Esophagus (tissue), 2 donors: ENCODE measurements at regions not wholly inside any gene's neighbourhood (a gene's known extent, or its start where the extent isn't known, plus 50 kb on each side); places are given as distances from the start of the nearest gene placed in this dataset.

ENCODE experiments used
- H3K27ac ChIP-seq, 2 donors: one replicate each; pipeline ENCODE4 v1.5.1; 2013; ENCODE audit warnings: low read depth in 2 of 2, mild to moderate bottlenecking in 2 of 2, inconsistent platforms in 1 of 2, low read length in 1 of 2, moderate library complexity in 1 of 2
- H3K27me3 ChIP-seq, 2 donors: one replicate each; pipeline ENCODE4 v1.6.1; 2013; ENCODE audit warnings: low read length in 2 of 2, control low read depth in 1 of 2, mild to moderate bottlenecking in 1 of 2; ENCODE audit not compliant: insufficient read depth in 2 of 2, control insufficient read depth in 1 of 2
- H3K36me3 ChIP-seq, 2 donors: one replicate each; pipeline ENCODE4 v1.6.1; 2013; ENCODE audit warnings: low read length in 1 of 2; ENCODE audit not compliant: control insufficient read depth in 2 of 2, insufficient read depth in 2 of 2
- H3K4me1 ChIP-seq, 2 donors: one replicate each; pipeline ENCODE4 v1.6.1; 2013; ENCODE audit warnings: low read length in 1 of 2; ENCODE audit not compliant: control insufficient read depth in 2 of 2, insufficient read depth in 2 of 2
- H3K4me3 ChIP-seq, 2 donors: one replicate each; pipeline ENCODE4 v1.5.1; 2013; ENCODE audit warnings: low read length in 2 of 2, mild to moderate bottlenecking in 2 of 2, low read depth in 1 of 2, moderate library complexity in 1 of 2
- H3K9me3 ChIP-seq, 2 donors: one replicate each; pipeline ENCODE4 v1.6.1; 2013; ENCODE audit warnings: mild to moderate bottlenecking in 2 of 2, low read depth in 1 of 2, low read length in 1 of 2, moderate library complexity in 1 of 2; ENCODE audit not compliant: control insufficient read depth in 2 of 2, insufficient read depth in 1 of 2
- WGBS, 2 donors: extraction: QIAGEN DNeasy Blood & Tissue Kit; methylation state at CpG; one replicate each; pipeline ENCODE4 v1.1.7; 2013; 5-methylcytosine and 5-hydroxymethylcytosine counted together
- donor health status: healthy with polysubstance abuse.
- donor health status: Bipolar disorder and iron deficiency.

DNA sequence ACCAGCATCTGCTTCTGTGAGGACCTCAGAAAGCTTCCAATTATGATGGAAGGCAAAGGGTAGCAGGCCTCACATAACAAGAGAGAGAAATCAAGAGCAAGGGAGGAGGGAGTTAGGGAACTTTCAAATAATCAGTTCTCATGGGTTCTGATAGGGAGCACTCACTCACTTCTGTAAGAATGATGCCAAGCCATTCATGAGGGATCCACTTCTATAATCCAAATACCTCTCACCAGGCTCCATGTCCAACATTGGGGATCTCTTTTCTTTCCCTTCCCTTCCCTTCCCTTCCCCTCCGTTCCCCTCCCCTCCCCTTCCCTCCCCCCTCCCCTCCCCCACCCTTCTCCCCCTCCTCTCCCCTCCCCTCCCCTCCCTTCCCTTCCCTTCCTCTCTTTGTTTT lies 884.6 kb upstream of the GHITM start:
- H3K36me3 ChIP-seq, result no peaks in the 10 kb centered on the region
- H3K27ac ChIP-seq, result no peak overlapping the region
- H3K4me1 ChIP-seq, result no peaks in the 10 kb centered on the region
- H3K4me3 ChIP-seq, result no peak overlapping the region
- no peaks in the 10 kb centered on the region for H3K9me3 ChIP-seq
- H3K27me3 ChIP-seq, result no peaks in the 10 kb centered on the region
- 60 to 83% methylated on average over 1 of the region's 1 CpG for WGBS, 2 donors

- H3K27me3 ChIP-seq, result no peaks in the 10 kb centered on the region
- no peaks in the 10 kb centered on the region for H3K36me3 ChIP-seq
- H3K4me3 ChIP-seq, result no peak overlapping the region
- 80 to 82% methylated on average over 1 of the region's 1 CpG for WGBS, 2 donors
- peaks cover 0 to 2% of the 10 kb centered on the region in 2 donors for H3K9me3 ChIP-seq
- H3K27ac ChIP-seq, result no peak overlapping the region
- H3K4me1 ChIP-seq, result no peaks in the 10 kb centered on the region
Measured at GRCh38 chr10:83262434-83262833, 876.9 kb upstream of the GHITM start.

DNA sequence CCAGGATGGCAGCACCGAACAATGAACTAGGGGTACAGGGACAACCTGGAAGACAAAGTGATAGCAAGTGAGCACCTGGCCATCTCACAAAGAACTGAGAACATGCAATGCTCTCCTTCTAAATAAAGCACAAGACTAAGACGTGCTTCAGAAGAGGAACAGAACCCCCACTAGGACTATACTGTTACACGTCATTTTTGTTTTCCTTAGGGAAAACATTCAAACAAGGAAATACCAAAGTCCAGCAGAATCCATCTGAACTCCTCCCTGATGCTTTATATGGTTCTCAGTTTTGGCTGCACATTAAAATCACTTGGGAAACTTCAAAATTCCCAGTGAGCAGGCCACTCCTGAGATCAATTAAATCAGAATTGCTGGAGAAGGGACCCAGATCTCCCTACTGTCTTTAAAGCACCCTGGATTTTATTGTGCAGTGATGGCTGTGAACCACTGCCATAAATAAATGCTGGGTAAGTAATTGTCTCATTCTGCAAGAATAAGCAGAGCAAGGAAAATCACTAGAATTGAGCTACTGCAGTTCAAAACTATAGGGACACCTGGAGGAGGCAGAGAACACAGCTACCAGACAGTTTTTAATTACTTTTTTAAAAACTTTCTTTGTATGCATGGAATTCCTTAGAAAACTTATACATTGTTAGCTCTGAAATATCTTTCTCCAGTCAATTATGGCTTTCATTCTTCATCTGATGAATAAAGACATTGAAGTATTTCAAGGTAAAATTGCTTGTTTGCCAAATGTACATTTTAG lies 866.5 kb upstream of the GHITM start:
- no peak overlapping the region for H3K27ac ChIP-seq
- 67 to 77% methylated on average over 3 of the region's 3 CpGs for WGBS, 2 donors
- H3K27me3 ChIP-seq, result no peaks in the 10 kb centered on the region
- no peaks in the 10 kb centered on the region for H3K9me3 ChIP-seq
- no peak overlapping the region for H3K4me3 ChIP-seq
- no peaks in the 10 kb centered on the region for H3K36me3 ChIP-seq
- no peaks in the 10 kb centered on the region for H3K4me1 ChIP-seq

DNA sequence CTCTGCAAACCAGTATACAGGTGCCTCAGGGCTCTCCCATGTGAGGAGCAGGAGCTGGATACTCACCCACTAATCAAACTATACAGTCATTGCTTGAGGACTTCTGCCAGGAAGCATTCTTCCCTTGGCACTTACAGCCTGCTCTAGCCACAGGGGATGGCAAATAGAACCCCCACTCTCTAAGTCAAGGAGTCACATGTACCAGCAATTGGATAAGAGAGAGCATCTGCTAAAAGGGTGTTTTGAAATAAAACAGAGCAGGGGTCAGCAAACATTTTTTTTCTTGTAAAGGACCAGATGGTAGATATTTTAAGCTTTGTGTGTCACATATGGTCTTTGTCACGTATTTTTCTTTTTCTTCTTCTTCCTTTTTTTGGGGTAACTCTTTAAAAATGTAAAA lies 865.2 kb upstream of the GHITM start:
- no peaks in the 10 kb centered on the region for H3K27me3 ChIP-seq
- no peak overlapping the region for H3K4me3 ChIP-seq
- 53 to 56% methylated on average over 1 of the region's 1 CpG for WGBS, 2 donors
- H3K4me1 ChIP-seq, result no peaks in the 10 kb centered on the region
- no peak overlapping the region for H3K27ac ChIP-seq
- no peaks in the 10 kb centered on the region for H3K9me3 ChIP-seq
- no peaks in the 10 kb centered on the region for H3K36me3 ChIP-seq

DNA sequence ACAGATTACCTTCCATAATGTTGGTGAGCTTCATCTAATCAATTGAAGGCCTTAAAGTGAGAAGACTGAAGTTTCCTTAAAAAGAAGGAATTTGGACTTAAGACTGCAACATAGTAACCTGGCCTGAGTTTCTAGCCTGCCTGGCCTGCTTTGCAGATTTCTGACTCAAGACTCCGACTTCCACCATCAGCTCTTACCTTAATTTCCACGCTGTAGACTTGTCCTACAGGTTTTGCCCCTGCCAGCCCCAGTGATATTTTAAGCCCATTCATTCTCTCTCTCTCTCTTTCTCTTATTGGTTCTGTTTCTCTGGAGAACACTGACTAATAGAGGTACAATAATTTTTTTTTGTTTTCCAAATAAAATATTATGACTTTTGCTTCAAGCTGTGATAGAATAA lies 862.3 kb upstream of the GHITM start:
- Histone ChIP-seq H3K27ac (no peak overlapping the region), H3K36me3 (no peaks in the 10 kb centered on the region), H3K9me3 (no peaks in the 10 kb centered on the region), H3K4me1 (no peaks in the 10 kb centered on the region), H3K4me3 (no peak overlapping the region), H3K27me3 (no peaks in the 10 kb centered on the region)
- WGBS, 2 donors, result 48 to 60% methylated on average over 2 of the region's 2 CpGs

DNA sequence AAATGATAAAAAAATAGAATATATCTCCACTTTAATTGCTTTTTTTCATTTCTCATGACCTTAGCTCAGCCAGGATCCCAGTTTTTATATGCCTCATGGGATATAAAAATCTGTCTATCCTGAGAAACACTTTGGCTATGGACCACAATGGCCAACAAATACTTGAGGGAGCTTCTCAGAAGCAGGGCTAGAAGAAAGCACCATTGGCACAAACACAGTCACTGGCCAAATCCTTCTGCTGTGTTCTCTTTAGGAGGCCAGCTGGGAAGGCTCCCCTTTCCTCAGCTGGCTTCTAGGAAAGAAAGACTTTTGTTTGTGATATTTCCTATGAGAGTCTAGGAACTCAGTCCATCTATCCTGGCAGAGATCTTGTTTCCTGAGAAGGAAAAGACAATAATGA lies 856.2 kb upstream of the GHITM start:
- Histone ChIP-seq H3K4me3 (no peak overlapping the region), H3K9me3 (no peaks in the 10 kb centered on the region), H3K27me3 (no peaks in the 10 kb centered on the region), H3K4me1 (no peaks in the 10 kb centered on the region), H3K27ac (no peak overlapping the region), H3K36me3 (no peaks in the 10 kb centered on the region)

DNA sequence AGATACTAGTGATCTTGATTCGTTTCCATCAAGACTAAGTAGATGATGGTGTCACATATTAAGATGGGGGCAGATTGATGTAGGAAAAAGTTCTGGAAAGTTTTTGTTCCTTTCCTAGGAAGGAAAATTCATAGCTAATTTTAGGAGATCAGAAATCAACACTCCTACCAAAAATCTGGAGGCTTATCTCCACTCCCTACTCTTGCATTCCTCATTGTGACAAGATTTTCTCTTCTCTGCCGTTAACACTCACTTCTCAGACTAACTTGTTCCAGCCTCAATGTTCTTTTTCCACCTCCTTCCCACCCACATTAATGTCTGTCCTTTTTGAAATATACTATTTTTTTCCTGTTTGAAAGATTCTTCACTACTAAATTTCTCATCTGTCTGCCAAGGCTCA lies 851.9 kb upstream of the GHITM start:
- H3K36me3 ChIP-seq, result no peaks in the 10 kb centered on the region
- H3K27ac ChIP-seq, result no peak overlapping the region
- H3K4me3 ChIP-seq, result no peak overlapping the region
- no peaks in the 10 kb centered on the region for H3K4me1 ChIP-seq
- no peaks in the 10 kb centered on the region for H3K9me3 ChIP-seq
- WGBS, 2 donors, result 75 to 82% methylated on average over 2 of the region's 2 CpGs
- H3K27me3 ChIP-seq, result no peaks in the 10 kb centered on the region

DNA sequence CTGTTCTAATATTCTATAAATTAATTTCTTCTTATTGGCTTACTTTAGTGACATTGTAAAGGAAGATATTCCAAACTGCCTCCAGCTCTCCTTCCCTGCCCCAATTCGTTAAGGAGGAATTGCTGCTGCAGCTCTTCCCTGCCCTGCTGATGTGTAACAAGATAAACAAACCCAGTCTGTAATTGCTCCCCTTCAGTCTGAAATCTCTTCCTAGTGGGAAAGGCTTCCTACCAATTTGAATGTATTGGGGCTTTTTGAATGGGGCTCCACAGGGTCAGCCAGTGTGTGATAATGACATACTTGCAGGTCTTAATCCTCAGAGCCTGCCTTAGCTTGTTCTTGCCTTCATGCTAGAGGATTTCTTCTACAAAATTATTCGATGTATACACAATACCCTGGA lies 849.9 kb upstream of the GHITM start:
- WGBS, 2 donors, result 20 to 23% methylated on average over 2 of the region's 2 CpGs
- H3K36me3 ChIP-seq, result no peaks in the 10 kb centered on the region

DNA sequence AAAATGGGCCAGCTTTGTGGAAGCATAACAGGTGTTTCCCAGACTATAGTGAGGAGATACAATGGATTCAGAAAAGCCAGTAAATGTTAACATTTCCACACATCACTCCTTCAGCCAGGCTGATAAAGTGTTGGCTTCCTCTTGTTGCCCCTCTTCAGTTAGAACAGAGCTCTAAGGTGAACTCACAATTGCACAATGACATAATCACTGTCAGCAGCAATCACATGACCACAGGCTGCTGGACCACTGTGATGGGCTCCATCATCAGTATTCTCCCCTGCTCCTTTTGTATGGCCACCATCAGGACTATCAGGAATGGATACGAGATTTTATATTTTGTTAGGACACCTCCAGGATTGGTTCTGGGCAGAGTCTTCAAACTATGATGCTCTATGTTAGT lies 849.4 kb upstream of the GHITM start:
- Histone ChIP-seq H3K27ac (no peak overlapping the region), H3K36me3 (no peaks in the 10 kb centered on the region), H3K4me3 (no peak overlapping the region), H3K4me1 (no peaks in the 10 kb centered on the region), H3K9me3 (no peaks in the 10 kb centered on the region), H3K27me3 (no peaks in the 10 kb centered on the region)
- 85 to 86% methylated on average over 1 of the region's 1 CpG for WGBS, 2 donors

More for the DNA sequence above, 849.9 kb upstream of the GHITM start:
- Histone ChIP-seq H3K9me3 (no peaks in the 10 kb centered on the region), H3K4me3 (no peak overlapping the region), H3K27ac (no peak overlapping the region), H3K27me3 (no peaks in the 10 kb centered on the region), H3K4me1 (no peaks in the 10 kb centered on the region)

- Histone ChIP-seq H3K4me1 (peaks cover 0 to 2% of the 10 kb centered on the region in 2 donors), H3K4me3 (no peak overlapping the region), H3K9me3 (no peaks in the 10 kb centered on the region), H3K27ac (no peak overlapping the region), H3K36me3 (no peaks in the 10 kb centered on the region), H3K27me3 (no peaks in the 10 kb centered on the region)
- WGBS, 2 donors, result 49 to 71% methylated on average over 2 of the region's 2 CpGs
Measured at GRCh38 chr10:83301732-83302131, 837.6 kb upstream of the GHITM start.
